H1 (cell line): ENCODE measurements at regions not wholly inside any gene's neighbourhood (a gene's known extent, or its start where the extent isn't known, plus 50 kb on each side); places are given as distances from the start of the nearest gene placed in this dataset.
"Not testable (repeated sequence)": the region's sequence is repeated elsewhere in the genome, so short reads cannot be mapped to it uniquely, and the experiment has no call there.

Experiments used
- CTCF ChIA-PET: fragments of 300-600 bp; sonication (Branson Sonifier 250); formaldehyde crosslinking; loops from one replicate; lab custom pipeline; 2021; ENCODE audit not compliant: partially characterized antibody; lab: Charles Lee
- POLR2A ChIA-PET: fragments of 300-600 bp; sonication (Branson Sonifier 250); formaldehyde crosslinking; loops from one replicate; lab custom pipeline; 2021; ENCODE audit warnings: inconsistent platforms; ENCODE audit not compliant: partially characterized antibody; lab: Charles Lee
- DNase-seq, 2 experiments: peaks; one replicate each; pipeline versions ENCODE4 v3.0.0 to v3.0.0-alpha.2; 2010 to 2022; ENCODE audit warnings: low spot score in 2 of 2, low read depth in 1 of 2, mixed read lengths in 1 of 2
- FAIRE-seq: peaks from 2 replicates; lab custom pipeline; 2011; peaks lifted over from hg19 to GRCh38; lab: Jason Lieb, UNC
- H2AFZ ChIP-seq: 2 replicates; pipeline ENCODE4 v1.8.1; 2012; ENCODE audit warnings: low read length, inconsistent platforms
- H2AK5ac ChIP-seq: 2 replicates; pipeline ENCODE4 v1.6.1; 2013; ENCODE audit warnings: low read depth, low read length
- H2BK120ac ChIP-seq: replicated peaks from 2 replicates; pipeline ENCODE3; 2013; ENCODE audit warnings: low read depth, low read length, inconsistent platforms
- H2BK12ac ChIP-seq: 2 replicates; pipeline ENCODE4 v1.6.1; 2013; ENCODE audit warnings: low read depth, low read length
- H2BK15ac ChIP-seq: 2 replicates; pipeline ENCODE4 v1.6.1; 2013; ENCODE audit warnings: low read length
- H2BK20ac ChIP-seq: 2 replicates; pipeline ENCODE4 v1.6.1; 2013; ENCODE audit warnings: low read length
- H2BK5ac ChIP-seq: 2 replicates; pipeline ENCODE4 v1.6.1; 2013; ENCODE audit warnings: low read depth, low read length
- H3K14ac ChIP-seq: 2 replicates; pipeline ENCODE4 v1.6.1; 2013; ENCODE audit warnings: inconsistent platforms; ENCODE audit not compliant: insufficient read length
- H3K18ac ChIP-seq: 2 replicates; pipeline ENCODE4 v1.6.1; 2013; ENCODE audit warnings: low read length; ENCODE audit errors: extremely low read depth
- H3K23ac ChIP-seq: 2 replicates; pipeline ENCODE4 v1.6.1; 2013; ENCODE audit warnings: inconsistent platforms; ENCODE audit not compliant: insufficient read length
- H3K23me2 ChIP-seq: 2 replicates; pipeline ENCODE4 v1.6.1; 2013; ENCODE audit warnings: low read depth, low read length
- H3K27ac ChIP-seq: 2 replicates; pipeline ENCODE4 v1.6.1; 2011; ENCODE audit warnings: low read depth, low read length, inconsistent platforms
- H3K27me3 ChIP-seq, 4 experiments: replicated peaks in 1 of 4; 1 replicate in 1 of 4; 2 replicates in 3 of 4; pipeline versions ENCODE4 v1.6.1 to v1.8.1; 2011 to 2013; ENCODE audit warnings: low read length in 3 of 4, mild to moderate bottlenecking in 3 of 4, inconsistent platforms in 2 of 4, mixed read lengths in 2 of 4, moderate library complexity in 1 of 4; ENCODE audit not compliant: control insufficient read depth in 3 of 4, insufficient read depth in 3 of 4; ENCODE audit errors: extremely low read depth in 1 of 4
- H3K36me3 ChIP-seq, 4 experiments: 2 replicates each; pipeline versions ENCODE4 v1.6.1 to v1.8.1; 2011 to 2013; ENCODE audit warnings: mild to moderate bottlenecking in 4 of 4, low read length in 3 of 4, moderate library complexity in 2 of 4, control low read depth in 1 of 4, inconsistent platforms in 1 of 4; ENCODE audit not compliant: insufficient read depth in 4 of 4, control insufficient read depth in 2 of 4
- H3K4ac ChIP-seq: replicated peaks from 2 replicates; pipeline ENCODE3; 2013; ENCODE audit warnings: low read length, low read depth, mixed read lengths, inconsistent platforms; ENCODE audit not compliant: insufficient read length
- H3K4me1 ChIP-seq, 4 experiments: replicated peaks in 1 of 4; 1 replicate in 1 of 4; 2 replicates in 3 of 4; pipeline versions ENCODE4 v1.6.1 to v1.8.1; 2011 to 2013; ENCODE audit warnings: low read length in 3 of 4, inconsistent platforms in 2 of 4, mixed read lengths in 1 of 4; ENCODE audit not compliant: insufficient read depth in 4 of 4, control insufficient read depth in 3 of 4
- H3K4me2 ChIP-seq, 2 experiments: 2 replicates each; pipeline versions ENCODE4 v1.6.1 to v1.8.1; 2011 to 2013; ENCODE audit warnings: low read depth in 2 of 2, low read length in 2 of 2, control low read depth in 1 of 2, inconsistent platforms in 1 of 2, mild to moderate bottlenecking in 1 of 2; ENCODE audit not compliant: insufficient read depth in 1 of 2
- H3K4me3 ChIP-seq, 4 experiments: fragments of 200-600, 300-600 bp in 1 of 4; sonication (generic), shearing (Covaris generic), sonication (Bioruptor Twin) in 1 of 4; 2 replicates each; pipeline versions ENCODE4 v1.5.1 to v1.8.1; 2011 to 2016; ENCODE audit warnings: low read length in 4 of 4, low read depth in 3 of 4, control low read depth in 2 of 4, inconsistent platforms in 2 of 4, mild to moderate bottlenecking in 2 of 4, mixed read lengths in 1 of 4, moderate library complexity in 1 of 4; ENCODE audit not compliant: insufficient read depth in 2 of 4; ENCODE audit errors: extremely low read depth in 1 of 4
- H3K56ac ChIP-seq: replicated peaks from 2 replicates; pipeline ENCODE3; 2013; ENCODE audit warnings: low read depth, mild to moderate bottlenecking, mixed read lengths, low read length, inconsistent platforms; ENCODE audit not compliant: insufficient read length
- H3K79me1 ChIP-seq: 2 replicates; pipeline ENCODE4 v1.6.1; 2013; ENCODE audit warnings: low read depth, low read length, control low read depth
- H3K79me2 ChIP-seq, 2 experiments: 2 replicates each; pipeline versions ENCODE4 v1.6.1 to v1.8.1; 2012 to 2013; ENCODE audit warnings: low read length in 2 of 2, mild to moderate bottlenecking in 2 of 2, inconsistent platforms in 1 of 2; ENCODE audit not compliant: insufficient read depth in 2 of 2, control insufficient read depth in 1 of 2
- H3K9ac ChIP-seq, 4 experiments: replicated peaks in 1 of 4; 1 replicate in 1 of 4; 2 replicates in 3 of 4; pipeline versions ENCODE4 v1.6.1 to v1.8.1; 2011 to 2013; ENCODE audit warnings: low read depth in 3 of 4, low read length in 3 of 4, control low read depth in 2 of 4, mild to moderate bottlenecking in 2 of 4, moderate library complexity in 2 of 4, inconsistent platforms in 1 of 4; ENCODE audit errors: extremely low read depth in 1 of 4
- H3K9me3 ChIP-seq, 2 experiments: 2 replicates each; pipeline versions ENCODE4 v1.6.1 to v1.8.1; 2012 to 2013; ENCODE audit warnings: mild to moderate bottlenecking in 2 of 2, moderate library complexity in 2 of 2, control low read depth in 1 of 2, inconsistent platforms in 1 of 2, low read depth in 1 of 2, low read length in 1 of 2, mixed read lengths in 1 of 2; ENCODE audit not compliant: insufficient read depth in 2 of 2
- H4K20me1 ChIP-seq, 2 experiments: replicated peaks in 1 of 2; 2 replicates each; pipeline versions ENCODE3 to v1.8.1; 2011 to 2013; ENCODE audit warnings: inconsistent platforms in 2 of 2, low read length in 2 of 2, mild to moderate bottlenecking in 1 of 2; ENCODE audit not compliant: insufficient read depth in 2 of 2, control insufficient read depth in 1 of 2
- H4K5ac ChIP-seq: 2 replicates; pipeline ENCODE4 v1.6.1; 2013; ENCODE audit warnings: low read length, low read depth, mixed read lengths, inconsistent platforms; ENCODE audit not compliant: insufficient read length
- H4K8ac ChIP-seq: 2 replicates; pipeline ENCODE4 v1.8.0; 2013; ENCODE audit warnings: mild to moderate bottlenecking, moderate library complexity, low read length, inconsistent platforms; ENCODE audit not compliant: insufficient read depth; ENCODE audit errors: extremely low read depth
- H4K91ac ChIP-seq: replicated peaks from 2 replicates; pipeline ENCODE3; 2013; ENCODE audit warnings: low read length, mixed read lengths, inconsistent platforms; ENCODE audit not compliant: insufficient read length
- NANOG ChIP-seq: IDR thresholded peaks from 2 replicates; pipeline ENCODE4 v1.6.1; 2011; ENCODE audit warnings: low read length, low read depth, mild to moderate bottlenecking, inconsistent platforms; ENCODE audit not compliant: insufficient read depth, poor library complexity, severe bottlenecking
- SIN3A ChIP-seq, 2 experiments: IDR thresholded peaks in 1 of 2; conservative IDR thresholded peaks in 1 of 2; 2 replicates each; pipeline ENCODE4 v1.6.1; 2011 to 2012; ENCODE audit warnings: low read length in 2 of 2, improper control_type of control experiment in 1 of 2, low read depth in 1 of 2, mild to moderate bottlenecking in 1 of 2

GRCh38 chr12:59396519-59396918 lies 199.3 kb upstream of the SLC16A7 start:
- Histone ChIP-seq H2BK5ac (no peak overlapping the region), H2AK5ac (no peak overlapping the region), H3K4me3 (no peak overlapping the region), H3K23ac (no peak overlapping the region), H3K36me3 (no peaks in the 10 kb centered on the region), H3K79me2 (no peaks in the 10 kb centered on the region), H2BK15ac (no peak overlapping the region), H3K23me2 (no peaks in the 10 kb centered on the region; the same call in 1 of the 2 replicates), H2BK12ac (no peak overlapping the region), H3K14ac (no peak overlapping the region), H3K27ac (no peak overlapping the region), H4K5ac (no peak overlapping the region), H3K56ac (no peak overlapping the region), H3K4me2 (no peak overlapping the region), H3K9me3 (no peaks in the 10 kb centered on the region), H3K27me3 (no peaks in the 10 kb centered on the region), H4K8ac (no peak overlapping the region), H4K91ac (no peak overlapping the region), H2AFZ (no peak overlapping the region), H3K9ac (no peak overlapping the region), H3K4me1 (no peaks in the 10 kb centered on the region), H2BK120ac (no peak overlapping the region), H3K18ac (no peak overlapping the region), H2BK20ac (no peak overlapping the region), H4K20me1 (no peaks in the 10 kb centered on the region), H3K4ac (no peak overlapping the region), H3K79me1 (no peaks in the 10 kb centered on the region)
- DNase-seq, result no peak
- ChIA-PET POLR2A (no interaction called here), CTCF (interaction anchor here (0.6 kb wide), 1 partner anchor 388 kb away, joined by 3 read pairs; no protein-coding TSS in a partner anchor)
- FAIRE-seq, result no peak
- TF ChIP-seq SIN3A (conservative IDR thresholded peaks at IDR 0.05 in 1 of 2, IDR thresholded peaks at IDR 0.05 in 1 of 2; ENCODE audit: low read depth in 1 of 2, low read length in 2 of 2) (no peak), NANOG (no peak)

DNA sequence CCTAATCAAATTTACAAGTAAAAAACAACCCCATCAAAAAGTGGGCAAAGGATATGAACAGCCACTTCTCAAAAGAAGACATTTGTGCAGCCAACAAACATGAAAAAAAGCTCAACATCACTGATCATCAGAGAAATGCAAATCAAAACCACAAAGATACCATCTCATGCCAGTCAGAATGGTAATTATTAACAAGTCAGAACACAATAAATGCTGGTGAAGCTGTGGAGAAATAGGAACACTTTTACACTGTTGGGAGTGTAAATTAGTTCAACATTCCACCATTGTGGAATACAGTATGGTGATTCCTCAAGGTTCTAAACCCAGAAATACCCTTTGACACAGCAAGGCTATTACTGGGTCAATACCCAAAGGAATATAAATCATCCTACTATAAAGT lies 200.5 kb upstream of the SLC16A7 start:
- H3K4me2 ChIP-seq, H3K36me3 ChIP-seq, H3K27me3 ChIP-seq, H3K9ac ChIP-seq, H3K14ac ChIP-seq, H3K4me3 ChIP-seq, H4K91ac ChIP-seq, H3K27ac ChIP-seq, H3K79me1 ChIP-seq, H3K56ac ChIP-seq, H2BK5ac ChIP-seq, H4K20me1 ChIP-seq, H3K4ac ChIP-seq, H2BK12ac ChIP-seq, H3K4me1 ChIP-seq, FAIRE-seq, H3K18ac ChIP-seq, DNase-seq, H3K23me2 ChIP-seq, H3K79me2 ChIP-seq, H2AFZ ChIP-seq, H3K9me3 ChIP-seq, H2BK20ac ChIP-seq, POLR2A ChIA-PET, H3K23ac ChIP-seq, H2BK15ac ChIP-seq, H2AK5ac ChIP-seq, H2BK120ac ChIP-seq, H4K8ac ChIP-seq, H4K5ac ChIP-seq: not testable (repeated sequence)
- CTCF ChIA-PET, result interaction anchor here (1.5 to 1.7 kb wide), 2 partner anchors 11 to 12 kb away, joined by 6 read pairs; no protein-coding TSS in a partner anchor
